ENCODE measurements at regions not wholly inside any gene's neighbourhood (a gene's known extent, or its start where the extent isn't known, plus 50 kb on each side); places are given as distances from the start of the nearest gene placed in this dataset.

GRCh38 chr2:228273159-228273558, 91.7 kb upstream of the SPHKAP start:
- DNase-seq = no peak

- DNase-seq = no peak
These were observed 87.9 kb upstream of the SPHKAP start for GRCh38 chr2:228269351-228269750.

GRCh38 chr2:228268756-228269155, 87.3 kb upstream of the SPHKAP start:
- DNase-seq = no peak

- no peak for DNase-seq
These were observed 86.8 kb upstream of the SPHKAP start for GRCh38 chr2:228268301-228268700.

- no peak for DNase-seq
These were observed 81.7 kb upstream of the SPHKAP start for GRCh38 chr2:228263156-228263555.

GRCh38 chr2:228261546-228261945, 80.1 kb upstream of the SPHKAP start:
- DNase-seq = no peak

GRCh38 chr2:228257379-228257778, 75.9 kb upstream of the SPHKAP start:
- no peak for DNase-seq

- DNase-seq = no peak
These were observed 72.3 kb upstream of the SPHKAP start for GRCh38 chr2:228253752-228254151.

GRCh38 chr2:228247335-228247734, 65.8 kb upstream of the SPHKAP start:
- no peak for DNase-seq

- DNase-seq = no peak
These were observed 64.1 kb upstream of the SPHKAP start for GRCh38 chr2:228245601-228246000.

- no peak for DNase-seq
These were observed 61.1 kb upstream of the SPHKAP start for GRCh38 chr2:228242591-228242990.

- no peak for DNase-seq
These were observed 58.5 kb upstream of the SPHKAP start for GRCh38 chr2:228239907-228240561.

- no peak for DNase-seq
These were observed 57.9 kb upstream of the SPHKAP start for GRCh38 chr2:228239207-228239906.

Measured in GF-D8 (cell line).